ENCODE measurements at regions not wholly inside any gene's neighbourhood (a gene's known extent, or its start where the extent isn't known, plus 50 kb on each side); places are given as distances from the start of the nearest gene placed in this dataset.
"Not testable (repeated sequence)": the region's sequence is repeated elsewhere in the genome, so short reads cannot be mapped to it uniquely, and the experiment has no call there.

- no peak overlapping the region for H3K4me3 ChIP-seq
- intact Hi-C loops (cut with DNase I) = no loop called here
- H3K27me3 ChIP-seq = no peaks in the 10 kb centered on the region
- no peak overlapping the region for H3K27ac ChIP-seq
- H3K4me1 ChIP-seq = no peaks in the 10 kb centered on the region
- ATAC-seq (no peak), DNase-seq (no peak)
- WGBS (ENCODE audit: insufficient coverage, low coverage, low lambda C conversion rate, missing lambda C conversion rate) = 41% methylated on average over 2 of the region's 2 CpGs
- no peak for TF ChIP-seq POLR2A (IDR thresholded peaks at IDR 0.05)
- no peak for TF ChIP-seq CTCF (IDR thresholded peaks at IDR 0.05)
- H3K36me3 ChIP-seq = no peaks in the 10 kb centered on the region
- no peaks in the 10 kb centered on the region for H3K9me3 ChIP-seq
Measured at GRCh38 chr2:76009484-76009883, 298.8 kb upstream of the GCFC2 start.

GRCh38 chr2:76008001-76008702, 297.4 kb upstream of the GCFC2 start:
- H3K4me1 ChIP-seq = no peaks in the 10 kb centered on the region
- WGBS (ENCODE audit: insufficient coverage, low coverage, low lambda C conversion rate, missing lambda C conversion rate) = 49% methylated on average over 7 of the region's 7 CpGs
- H3K27me3 ChIP-seq = no peaks in the 10 kb centered on the region
- no peaks in the 10 kb centered on the region for H3K9me3 ChIP-seq
- H3K36me3 ChIP-seq = no peaks in the 10 kb centered on the region
- no peak for ATAC-seq
- no peak overlapping the region for H3K27ac ChIP-seq
- no peak for TF ChIP-seq POLR2A (IDR thresholded peaks at IDR 0.05)
- TF ChIP-seq CTCF (IDR thresholded peaks at IDR 0.05) = no peak
- intact Hi-C loops (cut with DNase I) = no loop called here
- no peak overlapping the region for H3K4me3 ChIP-seq
- DNase-seq = no peak

GRCh38 chr2:76000425-76000824, 289.7 kb upstream of the GCFC2 start:
- no peaks in the 10 kb centered on the region for H3K9me3 ChIP-seq
- no peak overlapping the region for H3K27ac ChIP-seq
- no peak for DNase-seq
- intact Hi-C loops (cut with DNase I) = no loop called here
- H3K36me3 ChIP-seq = no peaks in the 10 kb centered on the region
- no peaks in the 10 kb centered on the region for H3K27me3 ChIP-seq
- WGBS (ENCODE audit: insufficient coverage, low coverage, low lambda C conversion rate, missing lambda C conversion rate) = 32% methylated on average over 2 of the region's 2 CpGs
- no peak overlapping the region for H3K4me3 ChIP-seq
- no peak for ATAC-seq
- TF ChIP-seq CTCF (IDR thresholded peaks at IDR 0.05) = no peak
- no peaks in the 10 kb centered on the region for H3K4me1 ChIP-seq

GRCh38 chr2:75998451-75998850, 287.7 kb upstream of the GCFC2 start:
- DNase-seq (no peak), ATAC-seq (no peak)
- no peak overlapping the region for H3K27ac ChIP-seq
- H3K4me3 ChIP-seq = no peak overlapping the region
- intact Hi-C loops (cut with DNase I) = no loop called here
- H3K9me3 ChIP-seq = no peaks in the 10 kb centered on the region
- H3K36me3 ChIP-seq = no peaks in the 10 kb centered on the region
- WGBS (ENCODE audit: insufficient coverage, low coverage, low lambda C conversion rate, missing lambda C conversion rate) = 65% methylated on average over 2 of the region's 2 CpGs
- H3K4me1 ChIP-seq = no peaks in the 10 kb centered on the region
- TF ChIP-seq POLR2A (IDR thresholded peaks at IDR 0.05) (no peak), CTCF (IDR thresholded peaks at IDR 0.05) (no peak)
- no peaks in the 10 kb centered on the region for H3K27me3 ChIP-seq

GRCh38 chr2:75994759-75995158, 284.0 kb upstream of the GCFC2 start:
- DNase-seq (no peak), ATAC-seq (peak in 1 of 4 donors; percentile 25)
- no peak overlapping the region for H3K4me3 ChIP-seq
- intact Hi-C loops (cut with DNase I) = no loop called here
- no peak for TF ChIP-seq POLR2A (IDR thresholded peaks at IDR 0.05)
- TF ChIP-seq CTCF (IDR thresholded peaks at IDR 0.05) = no peak
- no peaks in the 10 kb centered on the region for H3K36me3 ChIP-seq
- 4% methylated on average over 3 of the region's 4 CpGs for WGBS (ENCODE audit: insufficient coverage, low coverage, low lambda C conversion rate, missing lambda C conversion rate)
- H3K4me1 ChIP-seq = no peaks in the 10 kb centered on the region
- H3K27me3 ChIP-seq = no peaks in the 10 kb centered on the region
- peaks cover 0 to 8% (median 0%) of the 10 kb centered on the region in 4 donors for H3K9me3 ChIP-seq
- no peak overlapping the region for H3K27ac ChIP-seq

GRCh38 chr2:75988622-75989021, 277.9 kb upstream of the GCFC2 start:
- 62% methylated on average over 5 of the region's 5 CpGs for WGBS (ENCODE audit: insufficient coverage, low coverage, low lambda C conversion rate, missing lambda C conversion rate)
- H3K27ac ChIP-seq; H3K27me3 ChIP-seq; ATAC-seq; intact Hi-C loops (cut with DNase I); H3K4me3 ChIP-seq; H3K9me3 ChIP-seq; H3K4me1 ChIP-seq; H3K36me3 ChIP-seq; DNase-seq: not testable (repeated sequence)

All from right lobe of liver (tissue), 6 donors.